D721Med (cell line): ENCODE measurements at regions not wholly inside any gene's neighbourhood (a gene's known extent, or its start where the extent isn't known, plus 50 kb on each side); places are given as distances from the start of the nearest gene placed in this dataset.

Experiments
- DNase-seq: peaks from one replicate; pipeline ENCODE4 v3.0.0; 2011; ENCODE audit warnings: low spot score; ENCODE audit not compliant: insufficient read length
- FAIRE-seq: peaks from 2 replicates; lab custom pipeline; 2011; peaks lifted over from hg19 to GRCh38; lab: Jason Lieb, UNC
- TF ChIP-seq, protein P1 (sequence below): IDR thresholded peaks from 2 replicates; pipeline ENCODE4 v1.5.1; 2012; ENCODE audit warnings: mild to moderate bottlenecking, control low read depth; ENCODE audit not compliant: insufficient read depth; ENCODE audit errors: missing control alignments

- DNase-seq (no peak), FAIRE-seq (no peak)
- TF ChIP-seq, protein P1, sequence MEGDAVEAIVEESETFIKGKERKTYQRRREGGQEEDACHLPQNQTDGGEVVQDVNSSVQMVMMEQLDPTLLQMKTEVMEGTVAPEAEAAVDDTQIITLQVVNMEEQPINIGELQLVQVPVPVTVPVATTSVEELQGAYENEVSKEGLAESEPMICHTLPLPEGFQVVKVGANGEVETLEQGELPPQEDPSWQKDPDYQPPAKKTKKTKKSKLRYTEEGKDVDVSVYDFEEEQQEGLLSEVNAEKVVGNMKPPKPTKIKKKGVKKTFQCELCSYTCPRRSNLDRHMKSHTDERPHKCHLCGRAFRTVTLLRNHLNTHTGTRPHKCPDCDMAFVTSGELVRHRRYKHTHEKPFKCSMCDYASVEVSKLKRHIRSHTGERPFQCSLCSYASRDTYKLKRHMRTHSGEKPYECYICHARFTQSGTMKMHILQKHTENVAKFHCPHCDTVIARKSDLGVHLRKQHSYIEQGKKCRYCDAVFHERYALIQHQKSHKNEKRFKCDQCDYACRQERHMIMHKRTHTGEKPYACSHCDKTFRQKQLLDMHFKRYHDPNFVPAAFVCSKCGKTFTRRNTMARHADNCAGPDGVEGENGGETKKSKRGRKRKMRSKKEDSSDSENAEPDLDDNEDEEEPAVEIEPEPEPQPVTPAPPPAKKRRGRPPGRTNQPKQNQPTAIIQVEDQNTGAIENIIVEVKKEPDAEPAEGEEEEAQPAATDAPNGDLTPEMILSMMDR, result no peak
Observed at GRCh38 chr11:19366992-19367709, 126.4 kb upstream of the E2F8 start.

- FAIRE-seq (no peak), DNase-seq (no peak)
- TF ChIP-seq, protein P1, result no peak
Observed at GRCh38 chr11:19365743-19366410, 125.1 kb upstream of the E2F8 start.

- TF ChIP-seq, protein P1, result no peak
Observed at GRCh38 chr11:19359221-19360000, 118.7 kb upstream of the E2F8 start.

GRCh38 chr11:19357943-19358342 lies 117.2 kb upstream of the E2F8 start:
- FAIRE-seq (no peak), DNase-seq (no peak)
- TF ChIP-seq, protein P1, result no peak

More at GRCh38 chr11:19359221-19360000, 118.7 kb upstream of the E2F8 start:
- FAIRE-seq (no peak), DNase-seq (no peak)

DNA sequence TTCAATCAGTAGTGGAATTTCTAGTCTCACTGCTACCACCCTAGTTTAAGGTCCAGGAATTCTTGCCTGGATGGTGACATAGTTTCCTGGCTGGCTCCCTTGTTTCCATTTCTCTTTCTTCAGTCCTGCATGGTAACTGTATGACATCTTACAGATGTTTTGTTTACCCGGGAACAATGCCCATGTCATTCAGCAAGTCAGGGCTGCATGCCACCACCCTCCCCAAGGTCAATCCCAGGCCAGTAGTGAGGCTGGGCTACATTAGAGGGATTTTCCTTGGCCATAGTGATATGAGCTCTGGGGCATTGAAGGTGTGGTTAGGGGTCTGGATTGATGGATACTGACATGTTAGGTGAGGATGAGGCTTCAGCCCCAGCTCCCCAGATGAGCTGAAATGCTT lies 114.9 kb upstream of the E2F8 start:
- TF ChIP-seq, protein P1, result no peak
- DNase-seq (no peak), FAIRE-seq (no peak)

DNA sequence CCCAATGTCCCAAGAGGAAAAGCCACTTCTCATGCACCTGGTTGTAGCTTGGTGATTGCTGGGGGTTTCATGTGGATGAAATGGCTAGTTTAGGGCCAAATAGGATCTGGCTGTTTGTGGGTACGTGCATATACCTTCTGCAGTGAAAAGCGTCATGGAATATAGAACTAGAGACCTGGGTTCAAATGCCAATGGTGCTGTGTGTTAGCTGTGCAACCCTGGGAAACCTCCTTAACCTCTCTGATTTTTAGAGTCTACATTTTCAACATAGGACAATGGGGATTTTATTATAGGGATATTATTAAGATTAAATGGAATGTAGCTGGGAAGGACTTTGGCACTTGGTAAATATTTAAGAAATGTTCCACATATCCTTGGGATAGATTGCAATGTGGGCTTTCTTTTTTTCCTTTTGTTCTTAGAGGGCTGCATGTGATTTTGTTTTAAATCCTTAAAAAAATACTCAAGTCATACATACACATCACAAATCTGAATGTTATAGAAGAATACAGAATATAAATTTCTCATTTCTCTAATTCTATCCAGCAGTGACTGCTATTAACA lies 112.6 kb upstream of the E2F8 start:
- DNase-seq (no peak), FAIRE-seq (no peak)
- TF ChIP-seq, protein P1, result no peak
